Right renal cortex interstitium (tissue), 3 donors: ENCODE measurements at regions not wholly inside any gene's neighbourhood (a gene's known extent, or its start where the extent isn't known, plus 50 kb on each side); places are given as distances from the start of the nearest gene placed in this dataset.

Experiments
- DNase-seq, 3 donors: peaks; one replicate each; pipeline ENCODE4 v3.0.0-alpha.2; 2013; ENCODE audit warnings: low read depth in 3 of 3, low spot score in 2 of 3

DNA sequence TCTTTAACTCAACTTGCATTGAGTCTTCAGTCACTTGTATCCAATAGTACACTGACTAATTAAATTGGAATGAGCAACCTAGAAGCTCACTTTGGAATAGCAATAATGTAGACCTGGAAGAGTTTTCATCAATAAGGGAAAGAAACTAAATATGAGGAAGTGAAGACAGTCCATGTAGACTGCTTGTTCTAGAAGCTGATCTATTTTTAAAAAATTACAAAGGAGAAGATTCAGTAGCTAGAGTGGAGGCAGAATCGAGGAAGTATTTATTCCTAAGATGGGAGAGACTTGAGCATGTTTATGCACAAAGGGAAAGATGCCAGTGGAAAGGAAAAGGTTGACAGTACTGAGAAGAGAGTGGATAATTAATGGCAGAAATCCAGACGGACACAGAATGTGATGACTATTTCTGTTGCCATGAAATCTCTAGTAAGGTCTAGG is 156.3 kb upstream of the PDE3A start:
- no peak for DNase-seq

DNA sequence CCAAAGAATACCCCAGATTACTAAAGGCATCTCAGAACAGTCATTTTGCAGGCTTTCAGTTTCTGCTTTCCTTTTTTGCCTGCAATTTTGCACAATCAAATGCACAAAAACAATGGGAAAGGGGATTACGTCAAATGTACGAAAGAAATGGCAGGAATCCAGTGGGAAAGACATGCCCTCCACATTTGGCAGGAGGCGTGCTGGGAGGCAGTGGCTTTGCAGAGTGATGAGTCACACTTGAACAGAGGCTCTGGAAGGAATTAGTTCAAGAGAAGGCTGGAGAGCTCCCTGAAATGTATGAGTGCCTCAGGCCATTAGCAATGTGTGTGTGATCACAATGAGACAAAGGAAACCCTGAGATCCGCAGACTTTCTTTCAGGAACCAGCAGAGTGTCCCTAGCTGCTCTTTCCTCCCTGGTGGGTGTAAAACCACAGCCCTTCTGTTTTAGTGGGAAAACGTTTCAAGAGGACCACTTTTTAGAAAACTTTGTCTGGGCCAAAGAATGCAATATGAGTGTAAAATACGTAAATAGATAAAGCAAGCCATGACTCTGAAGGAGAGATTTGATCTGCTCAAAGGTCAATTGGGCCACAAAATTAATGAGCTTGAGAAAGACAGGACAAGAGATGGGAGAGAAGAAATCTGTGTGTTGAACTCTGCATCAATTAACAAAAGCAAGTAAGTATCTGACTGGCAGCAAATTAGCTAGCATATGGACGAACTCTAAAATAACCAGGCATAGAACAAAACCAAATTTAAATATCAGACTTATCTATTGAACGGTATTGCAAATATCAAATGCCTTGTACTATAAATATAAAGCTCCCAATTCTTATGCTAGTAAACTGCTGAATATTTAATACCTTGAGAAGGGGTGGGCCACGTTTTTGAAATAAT is 155.4 kb upstream of the PDE3A start:
- DNase-seq: peak; percentile 29 to 38 (median 32)

DNA sequence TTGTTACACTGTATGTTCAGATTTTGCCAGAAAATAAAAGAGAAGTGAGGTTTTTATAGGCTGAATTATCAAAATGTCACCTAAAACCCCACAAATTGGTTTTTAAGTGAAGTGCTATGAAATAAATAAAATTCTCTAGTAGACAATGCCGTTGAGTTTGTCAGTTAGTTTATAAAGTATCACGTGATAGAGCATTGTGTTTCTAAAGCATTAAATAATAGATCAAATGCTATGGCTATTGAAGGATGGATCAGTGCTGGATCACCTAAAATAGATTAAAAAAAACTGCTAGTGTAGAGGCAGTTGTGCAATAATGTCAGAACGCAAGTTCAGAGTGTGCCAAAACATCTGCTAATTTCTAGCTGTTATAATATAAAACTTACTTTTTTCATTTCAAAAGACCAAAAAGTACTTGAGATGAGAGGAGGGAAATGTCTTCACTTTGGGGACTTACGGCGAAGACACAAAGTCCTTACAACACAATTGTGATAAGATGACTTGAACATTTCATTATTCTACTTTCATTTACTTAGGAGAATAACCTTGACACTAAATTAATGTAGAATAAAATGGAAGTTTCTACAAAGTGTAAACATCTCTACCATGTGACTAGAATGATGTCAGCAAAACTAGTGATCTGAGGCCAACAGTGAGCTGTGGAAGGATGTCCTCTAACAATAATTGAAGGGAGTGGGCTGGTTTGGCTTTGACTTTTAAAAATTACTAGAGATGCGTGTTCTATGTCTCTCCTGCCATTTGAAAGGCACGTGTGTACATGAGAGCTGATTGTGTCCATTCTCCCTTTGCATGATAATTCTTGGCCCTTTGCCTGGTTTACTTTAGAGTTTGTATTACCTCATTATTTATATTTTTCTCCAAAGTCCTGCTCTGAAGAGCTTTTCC is 154.4 kb upstream of the PDE3A start:
- DNase-seq: no peak

- no peak for DNase-seq
Measured at GRCh38 chr12:20220339-20220738, 148.0 kb upstream of the PDE3A start.

DNA sequence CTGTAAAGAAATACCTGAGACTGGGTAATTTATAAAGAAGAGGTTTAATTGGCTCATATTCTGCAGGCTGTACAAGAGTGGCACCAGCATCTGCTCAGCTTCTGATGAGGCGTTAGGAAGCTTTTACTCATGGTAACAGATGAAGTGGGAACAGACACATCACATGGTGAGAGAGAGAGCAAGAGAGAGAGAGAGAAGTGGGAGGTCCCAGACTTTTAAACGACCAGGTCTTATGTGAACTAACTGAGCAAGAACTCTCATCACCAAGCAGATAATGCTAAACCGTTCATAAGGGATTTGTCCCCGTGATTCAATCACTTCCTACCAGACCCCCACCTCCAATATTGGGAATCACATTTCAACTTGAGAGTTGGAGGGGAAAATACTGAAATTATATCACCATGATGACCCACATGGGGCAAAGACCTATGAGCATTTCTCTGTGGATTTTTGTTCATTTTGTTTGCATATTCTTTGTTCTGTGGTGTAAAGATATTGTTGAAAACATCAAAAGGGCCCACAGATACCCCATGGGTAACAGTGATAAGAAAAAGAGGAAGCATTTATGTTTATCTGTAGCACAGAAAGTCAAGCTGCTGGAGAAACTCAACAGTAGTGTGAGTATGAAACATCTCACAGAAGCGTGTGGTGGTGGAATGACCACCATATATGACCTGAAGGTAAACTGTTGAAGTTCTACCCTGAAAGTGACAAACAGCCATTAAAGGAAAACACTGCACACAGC is 135.2 kb upstream of the PDE3A start:
- no peak for DNase-seq

GRCh38 chr12:20234474-20234873 is 133.9 kb upstream of the PDE3A start:
- DNase-seq: no peak

DNA sequence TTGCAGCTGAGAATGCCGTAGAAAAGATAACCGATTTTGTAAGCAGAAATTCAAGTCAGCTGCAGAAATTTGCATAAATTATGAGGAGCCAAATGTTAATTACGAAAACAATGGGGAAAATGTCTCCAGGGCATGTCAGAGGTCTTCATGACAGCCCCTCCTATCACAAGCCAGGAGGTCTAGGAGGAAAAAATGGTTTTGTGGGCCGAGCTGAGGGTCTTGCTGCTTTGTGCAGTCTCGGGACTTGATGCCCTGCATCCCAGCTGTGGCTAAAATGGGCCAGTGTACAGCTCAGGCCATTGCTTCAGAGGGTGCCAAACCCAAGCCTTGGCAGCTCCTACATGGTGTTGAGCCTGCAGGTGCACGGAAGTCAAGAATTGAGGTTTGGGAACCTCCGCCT is 131.2 kb upstream of the PDE3A start:
- DNase-seq: no peak

- DNase-seq: no peak
Measured at GRCh38 chr12:20245491-20245890, 122.8 kb upstream of the PDE3A start.

GRCh38 chr12:20248646-20249045 is 119.7 kb upstream of the PDE3A start:
- DNase-seq: no peak

- no peak for DNase-seq
Measured at GRCh38 chr12:20250761-20251160, 117.6 kb upstream of the PDE3A start.

DNA sequence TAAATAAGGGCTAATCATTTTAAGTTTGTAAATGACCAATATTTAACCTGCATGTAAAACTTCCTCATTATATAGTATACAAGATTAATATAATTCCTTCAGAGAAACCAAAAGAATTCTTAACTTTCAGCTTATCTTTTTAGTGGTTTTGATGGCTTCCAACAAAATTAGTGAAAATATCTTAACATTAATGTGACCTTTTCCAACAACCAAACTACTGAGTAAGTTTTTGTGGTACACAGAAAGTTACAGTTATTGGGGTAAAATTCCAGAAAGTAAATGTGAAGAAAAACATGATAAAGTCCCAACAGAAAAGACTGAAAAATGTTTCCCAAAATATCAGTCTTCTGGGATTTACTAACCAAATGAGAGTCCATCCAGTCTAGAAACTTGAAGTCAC is 111.0 kb upstream of the PDE3A start:
- no peak for DNase-seq

DNA sequence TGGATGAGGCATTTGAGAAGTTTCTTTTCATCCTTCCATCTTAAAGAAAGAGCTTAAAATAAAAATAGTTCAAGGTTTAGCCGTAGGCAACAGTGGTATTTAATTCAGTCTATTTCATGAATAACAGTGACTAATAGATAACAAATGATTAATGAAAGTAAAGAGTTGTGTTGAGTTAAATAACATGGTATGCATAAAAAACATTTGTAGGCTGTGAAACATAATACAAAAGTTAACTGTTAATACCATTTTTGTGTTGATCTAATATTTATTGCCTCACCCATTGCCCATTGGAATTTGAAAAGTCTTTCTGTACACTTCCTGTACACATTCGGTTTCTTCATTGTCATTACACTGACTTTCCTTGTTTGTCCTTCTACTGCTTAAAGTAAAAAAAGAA is 108.6 kb upstream of the PDE3A start:
- DNase-seq: no peak

GRCh38 chr12:20260851-20261250 is 107.5 kb upstream of the PDE3A start:
- DNase-seq: no peak

GRCh38 chr12:20262119-20262518 is 106.2 kb upstream of the PDE3A start:
- no peak for DNase-seq

DNA sequence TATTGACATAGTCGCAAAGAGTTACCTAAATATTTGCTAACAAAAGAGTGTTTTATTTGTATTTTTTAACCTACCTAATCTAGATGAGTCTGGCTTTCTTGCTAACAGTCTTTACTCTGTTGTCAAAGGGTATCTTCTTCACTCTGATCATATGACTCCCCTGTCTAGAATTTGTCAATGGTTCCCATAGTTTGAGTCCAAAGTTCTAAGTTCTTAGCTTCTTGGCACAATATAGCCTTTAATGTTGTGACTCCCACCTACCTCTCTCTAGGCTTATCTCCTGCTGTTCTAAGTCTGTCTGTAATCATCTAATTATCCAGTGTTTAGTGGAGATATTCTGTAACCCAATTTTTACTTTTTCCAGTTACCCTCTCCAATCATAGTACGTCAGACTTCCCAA is 104.3 kb upstream of the PDE3A start:
- DNase-seq: no peak

DNA sequence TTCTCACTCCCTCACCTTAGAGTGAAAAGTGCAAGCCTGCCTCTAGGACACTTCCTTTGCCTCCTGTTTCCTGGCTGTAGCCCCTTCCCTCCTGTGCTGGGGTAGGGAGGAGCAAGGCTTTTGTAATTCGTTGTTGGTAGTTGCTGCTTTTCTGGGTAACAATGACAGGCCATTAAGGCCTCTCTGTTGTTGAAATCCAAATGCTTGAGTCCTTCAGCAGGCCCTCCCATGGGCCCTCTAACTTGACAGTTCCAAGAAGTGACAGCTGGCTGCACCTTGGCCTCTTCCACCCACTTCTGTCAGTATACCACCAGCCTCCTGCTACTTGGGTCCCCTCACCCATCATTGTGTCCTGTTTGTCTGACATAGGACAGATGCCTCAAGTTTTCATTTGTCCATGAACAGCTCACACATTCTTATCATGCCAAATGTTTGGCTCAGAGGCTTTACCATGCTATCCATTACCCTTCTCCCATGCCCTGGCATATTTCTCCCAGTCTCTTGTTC is 103.7 kb upstream of the PDE3A start:
- no peak for DNase-seq

DNA sequence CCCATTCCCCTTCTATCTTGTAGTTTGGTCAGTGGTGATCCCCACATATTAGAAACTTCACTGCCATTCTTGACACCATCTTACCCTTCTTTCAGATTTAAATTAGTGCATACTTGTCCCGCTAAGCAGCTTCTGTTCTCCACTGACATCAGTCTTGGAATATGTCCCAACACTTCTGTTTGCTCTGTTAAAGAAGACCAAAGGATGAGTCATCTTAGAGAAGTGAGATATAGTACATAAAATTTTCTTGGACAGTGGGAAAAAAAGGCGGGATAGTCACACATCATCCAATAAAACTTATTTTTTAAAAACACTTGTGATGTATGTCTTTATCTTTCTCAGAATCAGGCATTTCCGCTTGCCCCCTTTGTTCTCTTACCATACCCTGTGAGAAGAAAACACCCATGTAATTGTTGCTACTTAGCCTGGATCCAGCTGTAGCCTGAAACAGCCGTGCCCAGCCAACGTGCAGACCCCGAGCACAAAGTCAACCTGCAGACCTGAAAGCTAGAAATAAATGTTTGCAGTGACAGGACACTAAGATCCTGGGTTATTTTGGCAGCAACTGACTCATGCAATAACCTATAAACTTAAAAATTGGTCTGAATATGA is 100.1 kb upstream of the PDE3A start:
- no peak for DNase-seq

GRCh38 chr12:20268771-20269170 is 99.6 kb upstream of the PDE3A start:
- no peak for DNase-seq

DNA sequence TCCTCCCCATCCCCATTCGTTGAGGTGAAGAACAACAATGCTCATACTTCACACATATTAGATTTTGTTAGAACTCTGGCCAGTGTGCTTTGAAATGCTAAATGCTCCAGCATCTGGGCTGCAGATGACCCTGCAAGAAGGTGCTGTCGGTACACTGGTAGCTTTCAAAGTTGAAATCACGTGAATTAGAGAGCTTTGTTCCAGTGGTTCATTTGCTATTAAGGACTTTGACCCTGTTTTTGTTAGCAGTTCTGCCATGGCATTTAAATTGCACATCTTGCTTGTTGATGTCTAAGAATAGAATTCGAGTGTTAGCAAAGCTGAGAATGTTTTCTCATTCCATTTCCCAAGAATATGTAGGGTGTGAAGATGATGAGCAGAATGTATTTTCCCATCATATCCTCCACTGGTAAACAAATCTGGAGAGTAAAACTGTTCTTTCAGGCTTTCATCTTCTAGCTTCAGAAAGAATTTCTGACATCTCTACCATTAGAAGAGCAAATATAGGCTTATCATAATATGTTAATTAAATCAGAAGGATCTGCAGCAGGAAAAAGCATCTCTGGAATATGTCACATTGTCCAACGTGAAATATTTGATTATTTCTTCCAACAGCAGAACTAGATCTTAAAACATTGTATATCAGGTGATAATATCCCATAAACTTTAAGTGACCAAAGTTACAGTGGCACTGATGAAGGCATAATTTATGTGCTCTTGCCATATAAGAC is 98.8 kb upstream of the PDE3A start:
- DNase-seq: no peak

GRCh38 chr12:20270557-20270956 is 97.8 kb upstream of the PDE3A start:
- no peak for DNase-seq
